ENCODE measurements at regions not wholly inside any gene's neighbourhood (a gene's known extent, or its start where the extent isn't known, plus 50 kb on each side); places are given as distances from the start of the nearest gene placed in this dataset.

- no peak for DNase-seq
Observed at GRCh38 chr5:168013546-168013945, 277.9 kb upstream of the WWC1 start.

- no peak for DNase-seq
Observed at GRCh38 chr5:168014433-168015123, 276.9 kb upstream of the WWC1 start.

GRCh38 chr5:168015506-168015905 is 275.9 kb upstream of the WWC1 start:
- DNase-seq: no peak

- no peak for DNase-seq
Observed at GRCh38 chr5:168017313-168017712, 274.1 kb upstream of the WWC1 start.

- DNase-seq: no peak
Observed at GRCh38 chr5:168019143-168019542, 272.3 kb upstream of the WWC1 start.

- no peak for DNase-seq
Observed at GRCh38 chr5:168020542-168021294, 270.7 kb upstream of the WWC1 start.

- no peak for DNase-seq
Observed at GRCh38 chr5:168022446-168023169, 268.8 kb upstream of the WWC1 start.

- DNase-seq: no peak
Observed at GRCh38 chr5:168023191-168023590, 268.3 kb upstream of the WWC1 start.

- DNase-seq: no peak
Observed at GRCh38 chr5:168024306-168024705, 267.1 kb upstream of the WWC1 start.

- DNase-seq: no peak
Observed at GRCh38 chr5:168027007-168027406, 264.4 kb upstream of the WWC1 start.

- DNase-seq: no peak
Observed at GRCh38 chr5:168030912-168031311, 260.5 kb upstream of the WWC1 start.

- no peak for DNase-seq
Observed at GRCh38 chr5:168031614-168032013, 259.8 kb upstream of the WWC1 start.

GRCh38 chr5:168039039-168039438 is 252.4 kb upstream of the WWC1 start:
- no peak for DNase-seq

GRCh38 chr5:168039566-168040248 is 251.7 kb upstream of the WWC1 start:
- DNase-seq: no peak

GRCh38 chr5:168041583-168041982 is 249.9 kb upstream of the WWC1 start:
- no peak for DNase-seq

GRCh38 chr5:168042284-168043068 is 249.0 kb upstream of the WWC1 start:
- DNase-seq: no peak

- no peak for DNase-seq
Observed at GRCh38 chr5:168046163-168046562, 245.3 kb upstream of the WWC1 start.

- no peak for DNase-seq
Observed at GRCh38 chr5:168047043-168047668, 244.3 kb upstream of the WWC1 start.

- DNase-seq: no peak
Observed at GRCh38 chr5:168047669-168048111, 243.8 kb upstream of the WWC1 start.

- no peak for DNase-seq
Observed at GRCh38 chr5:168048486-168048885, 243.0 kb upstream of the WWC1 start.

GRCh38 chr5:168052686-168053085 is 238.8 kb upstream of the WWC1 start:
- DNase-seq: no peak

GRCh38 chr5:168054091-168054490 is 237.4 kb upstream of the WWC1 start:
- no peak for DNase-seq
